NCI-H1092 treated with DMSO at 0.1 percent for 48 hours (cell line): ENCODE measurements at regions not wholly inside any gene's neighbourhood (a gene's known extent, or its start where the extent isn't known, plus 50 kb on each side); places are given as distances from the start of the nearest gene placed in this dataset.
"Not testable (repeated sequence)": the region's sequence is repeated elsewhere in the genome, so short reads cannot be mapped to it uniquely, and the experiment has no call there.

Experiments used
- DNase-seq: peaks from one replicate; lab custom pipeline; 2025; lab: John Stamatoyannopoulos, UW

- no peak for DNase-seq
Measured at GRCh38 chr5:17400724-17401469, 97.1 kb upstream of the TAF11L2 start.

GRCh38 chr5:17401470-17402288 is 96.4 kb upstream of the TAF11L2 start:
- no peak for DNase-seq

DNA sequence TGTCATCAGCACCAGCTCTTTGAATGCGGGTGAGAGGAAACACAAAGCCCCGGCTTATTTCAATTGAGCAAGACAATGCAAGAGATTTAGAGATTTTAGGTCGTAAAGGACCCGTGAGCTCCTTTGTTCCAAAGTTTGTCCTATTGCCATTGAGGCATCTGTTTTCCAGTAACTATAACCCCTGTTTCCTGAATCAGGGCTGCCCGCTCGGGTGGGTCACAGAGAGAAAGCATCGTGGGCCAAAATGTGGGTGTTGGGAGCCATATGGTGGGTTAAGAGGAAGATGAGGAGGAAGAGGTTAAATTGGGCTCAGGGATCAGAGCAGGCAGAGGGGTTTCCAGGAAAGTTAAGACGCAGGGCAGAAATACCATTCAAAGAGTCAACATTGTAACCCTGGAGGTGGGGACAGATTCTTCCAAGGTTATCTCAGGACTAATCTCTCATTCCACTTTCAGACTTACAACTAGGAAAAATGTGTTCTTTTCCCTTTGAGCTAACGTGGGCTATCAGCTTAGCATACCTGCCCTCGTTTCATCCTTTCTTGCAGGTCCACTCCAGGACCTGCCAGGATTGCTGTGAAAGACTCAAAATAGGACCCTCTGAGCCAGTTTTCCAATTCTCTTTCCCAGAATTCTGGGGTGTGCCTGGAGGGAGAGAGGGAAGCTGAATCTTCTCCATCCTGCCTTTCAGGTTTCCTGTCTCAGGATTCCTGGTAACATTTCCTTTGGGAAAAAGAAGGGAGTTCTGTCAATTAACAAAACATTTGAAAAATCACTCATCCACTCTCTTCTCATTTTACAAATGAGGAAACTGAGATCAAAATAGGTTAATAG is 95.5 kb upstream of the TAF11L2 start:
- DNase-seq, result no peak

DNA sequence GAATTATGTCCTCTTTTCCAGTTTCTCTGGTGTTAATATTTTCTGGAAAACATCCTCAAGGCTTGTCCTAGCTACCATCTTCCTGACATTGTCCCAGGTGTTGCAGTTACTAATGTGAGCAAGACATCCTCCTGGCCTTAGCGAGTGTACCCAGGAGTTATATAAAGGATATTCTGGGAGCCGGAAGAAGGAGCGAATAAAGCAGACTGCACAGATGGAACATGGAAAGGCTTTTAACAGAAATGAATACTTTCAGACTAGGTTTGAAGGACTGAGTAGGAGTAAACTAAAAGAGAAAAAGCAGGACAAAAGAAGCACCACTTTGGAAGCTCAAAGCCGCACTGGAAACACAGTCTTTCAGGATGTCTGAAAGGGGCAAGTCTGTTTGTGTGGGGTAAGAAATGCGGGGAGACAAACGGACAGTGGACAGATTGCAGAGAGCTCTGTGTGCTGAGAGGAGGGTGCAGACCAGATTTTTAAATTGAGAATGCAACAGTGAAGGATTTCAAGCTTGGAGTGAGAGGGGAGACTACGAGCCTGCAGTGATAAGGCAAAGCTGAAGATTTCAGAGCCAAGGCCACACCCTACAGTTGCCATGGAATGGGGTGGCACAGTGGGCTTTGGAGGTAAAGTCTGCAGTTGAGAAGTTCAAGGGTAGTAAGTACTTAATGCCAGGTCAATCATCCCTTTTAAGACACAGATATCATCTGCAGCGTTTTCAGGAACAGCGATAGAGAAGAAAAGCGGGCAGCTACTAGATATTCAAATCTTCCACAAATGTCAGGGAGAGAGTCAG is 94.1 kb upstream of the TAF11L2 start:
- DNase-seq, result no peak

GRCh38 chr5:17405976-17406375 is 92.1 kb upstream of the TAF11L2 start:
- DNase-seq, result no peak

DNA sequence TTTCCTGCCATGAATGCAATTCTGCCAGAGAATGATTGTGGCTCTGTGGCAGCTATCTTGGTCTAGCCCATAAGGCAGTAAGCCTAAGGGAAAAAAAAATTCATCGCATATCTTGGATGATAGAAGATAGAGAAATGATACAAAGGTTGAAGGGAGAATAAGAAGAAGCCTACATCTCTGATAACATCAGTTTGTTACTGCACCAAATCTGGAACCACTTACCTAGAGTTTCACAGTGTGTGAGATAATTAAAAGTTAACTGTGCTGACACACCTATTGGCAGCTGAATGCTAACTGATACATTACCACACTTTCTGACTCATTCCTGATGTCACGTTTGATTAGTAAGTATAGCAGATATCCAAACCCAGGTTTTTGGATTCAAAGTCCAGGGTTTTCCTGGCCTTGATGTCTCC is 91.6 kb upstream of the TAF11L2 start:
- no peak for DNase-seq

- DNase-seq, result no peak
Measured at GRCh38 chr5:17411436-17412402, 86.3 kb upstream of the TAF11L2 start.

DNA sequence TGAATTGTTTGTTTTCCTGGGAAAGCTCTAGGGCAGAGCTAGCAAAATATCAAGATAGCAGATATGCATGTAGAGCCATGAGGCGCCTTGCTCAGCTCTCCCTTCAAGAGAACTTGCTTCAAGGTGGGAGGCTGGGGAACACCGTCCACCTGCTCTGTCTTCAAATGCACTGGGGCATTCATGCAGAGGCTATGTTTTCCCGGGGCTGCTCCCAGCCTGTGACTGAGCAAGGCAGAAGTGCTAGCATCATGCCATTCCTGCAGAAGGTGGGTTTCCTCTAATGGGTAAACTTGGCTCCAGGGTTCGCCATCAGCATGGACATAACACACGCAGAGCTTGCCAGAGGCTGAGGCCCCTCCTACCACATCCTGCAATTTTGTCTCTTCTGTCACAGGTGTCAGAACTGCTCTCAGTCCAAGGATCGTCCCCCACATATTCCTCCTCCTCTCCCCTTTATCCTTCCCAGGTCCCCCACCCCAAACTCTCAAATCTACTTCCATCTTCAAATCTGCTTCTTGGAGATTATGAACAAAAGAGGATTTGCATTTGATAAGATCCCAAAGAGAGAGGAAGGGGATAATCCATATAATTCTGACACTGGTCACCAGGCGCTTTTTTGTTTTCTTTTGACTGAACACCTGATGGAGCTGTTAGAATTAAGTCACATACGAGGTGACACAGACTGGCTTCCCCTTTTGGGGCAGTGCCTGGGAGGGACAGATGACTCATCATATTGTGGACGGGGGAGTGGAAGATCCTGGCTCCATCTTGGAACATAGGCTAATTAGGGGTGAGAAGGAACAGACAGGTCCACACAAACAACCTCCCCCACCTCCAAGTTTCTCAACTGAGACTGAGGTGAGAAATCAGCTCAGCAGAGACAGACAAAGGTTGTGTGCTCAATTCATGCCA is 85.0 kb upstream of the TAF11L2 start:
- DNase-seq, result no peak

DNA sequence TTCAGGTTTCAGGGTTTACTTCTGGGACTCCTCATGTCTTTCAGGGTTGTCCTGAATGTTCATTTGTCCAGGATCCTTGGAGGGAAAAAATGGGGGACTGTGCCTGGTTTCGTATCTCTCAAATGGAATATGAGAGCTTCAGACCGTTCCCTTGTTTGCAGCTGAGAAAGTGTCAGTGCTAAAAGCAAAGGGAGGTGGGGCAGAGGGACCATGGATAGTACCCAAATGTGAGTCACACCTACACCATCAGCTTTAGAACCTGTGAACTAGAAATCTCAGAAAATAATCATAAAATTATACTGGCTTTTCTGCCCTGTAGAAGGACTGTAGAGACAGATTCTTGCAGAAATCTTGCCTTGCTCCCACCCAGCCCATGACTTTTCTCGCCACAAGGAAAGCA is 84.3 kb upstream of the TAF11L2 start:
- DNase-seq, result no peak

DNA sequence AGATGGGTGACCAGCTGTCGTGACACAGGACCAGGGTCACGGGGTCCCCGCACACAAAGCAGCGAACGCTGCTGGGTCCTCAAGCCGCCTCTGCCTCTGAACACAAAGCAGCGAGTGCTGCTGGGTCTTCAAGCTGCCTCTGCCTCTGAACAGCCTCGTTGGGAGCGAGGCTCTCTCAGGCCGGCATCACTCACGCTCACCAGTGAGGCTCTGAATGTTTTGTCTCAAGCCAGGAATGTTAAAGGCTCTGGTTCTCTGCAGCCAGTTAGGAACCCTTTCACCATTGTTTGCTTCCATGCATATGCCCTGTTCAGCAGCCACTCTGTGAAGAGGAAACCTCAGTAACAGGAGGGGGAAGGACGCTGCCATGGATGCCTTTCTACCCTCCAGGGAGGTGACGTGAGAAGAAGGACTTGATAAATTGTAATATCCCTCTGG is 82.7 kb upstream of the TAF11L2 start:
- DNase-seq, result no peak

DNA sequence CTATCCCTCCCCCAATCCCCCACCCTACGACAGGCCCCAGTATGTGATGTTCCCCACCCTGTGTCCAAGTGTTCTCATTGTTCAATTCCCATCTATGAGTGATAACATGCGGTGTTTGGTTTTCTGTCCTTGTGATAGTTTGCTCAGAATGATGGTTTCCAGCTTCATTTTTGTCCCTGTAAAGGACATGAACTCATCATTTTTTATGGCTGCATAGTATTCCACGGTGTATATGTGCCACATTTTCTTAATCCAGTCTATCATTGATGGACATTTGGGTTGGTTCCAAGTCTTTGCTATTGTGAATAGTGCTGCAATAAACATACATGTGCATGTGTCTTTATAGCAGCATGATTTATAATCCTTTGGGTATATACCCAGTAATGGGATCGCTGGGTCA is 81.7 kb upstream of the TAF11L2 start:
- not testable (repeated sequence) for DNase-seq

DNA sequence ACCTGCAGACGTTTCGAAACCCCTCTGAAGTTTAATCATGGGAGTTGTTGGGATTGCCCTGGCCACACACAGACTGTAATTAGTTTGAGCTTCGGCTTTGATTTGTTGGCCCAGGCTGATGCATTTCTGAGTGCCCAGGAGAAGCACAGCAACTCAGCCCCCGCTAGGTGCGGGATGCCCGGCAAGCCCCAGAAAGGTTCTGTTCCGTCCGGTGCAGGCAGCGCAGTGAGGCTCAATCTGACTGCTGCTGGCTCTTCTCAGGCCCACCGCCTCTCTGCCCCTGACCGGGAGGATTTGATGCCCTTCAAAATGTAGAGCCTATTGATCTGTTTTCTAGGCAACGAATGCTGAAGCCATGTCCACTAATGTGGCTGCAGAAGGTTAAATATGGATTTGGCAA is 73.4 kb upstream of the TAF11L2 start:
- no peak for DNase-seq

DNA sequence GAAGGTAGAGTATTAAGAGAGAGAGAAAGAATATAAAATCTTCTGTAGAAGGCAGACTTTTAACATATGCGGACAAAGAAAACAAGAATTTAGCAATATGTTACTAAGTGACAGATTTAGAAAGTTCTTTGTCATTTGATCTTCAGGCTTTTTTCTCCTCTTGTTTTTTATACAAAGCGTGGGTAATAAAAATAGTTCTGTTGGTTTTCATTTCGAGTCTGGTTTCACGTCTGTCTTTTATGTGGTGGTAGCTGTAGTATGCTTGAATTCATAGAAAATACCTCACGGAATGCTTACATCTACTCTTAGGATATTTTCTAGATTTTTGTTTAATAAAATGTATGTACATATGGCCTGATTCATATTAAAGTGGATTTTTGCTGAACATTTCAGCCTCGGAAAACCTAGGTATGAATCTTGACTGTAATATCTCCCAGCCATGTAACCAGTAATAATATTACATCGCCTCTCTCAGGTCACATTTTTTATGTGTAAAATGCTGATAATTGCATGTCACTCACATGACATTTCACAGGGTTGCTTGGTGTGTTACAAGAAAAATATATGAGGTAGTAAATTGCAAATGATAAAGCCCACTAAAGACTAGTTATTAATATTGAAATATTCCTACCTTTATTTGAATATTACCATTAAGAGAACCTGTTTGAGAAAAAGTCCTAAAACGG is 72.5 kb upstream of the TAF11L2 start:
- no peak for DNase-seq

- DNase-seq, result no peak
Measured at GRCh38 chr5:17426104-17426749, 71.8 kb upstream of the TAF11L2 start.

GRCh38 chr5:17428176-17428800 is 69.7 kb upstream of the TAF11L2 start:
- no peak for DNase-seq

- DNase-seq, result no peak
Measured at GRCh38 chr5:17429353-17429752, 68.7 kb upstream of the TAF11L2 start.

GRCh38 chr5:17430241-17430640 is 67.8 kb upstream of the TAF11L2 start:
- DNase-seq, result no peak
